ENCODE measurements at regions not wholly inside any gene's neighbourhood (a gene's known extent, or its start where the extent isn't known, plus 50 kb on each side); places are given as distances from the start of the nearest gene placed in this dataset. TPM values are rescaled to one million over a fixed set of nuclear protein-coding genes. Genes with fewer than 3 reads are reported as not detected.

Small RNA genes in the stretch of these regions (microRNA-seq; reads per million reads assigned to microRNA genes)
- not detected for gene MIR6078 (ENCODE audit: borderline microRNAs expressed)

All from naive thymus-derived CD4-positive, alpha-beta T cell (primary cell).